ENCODE measurements at regions not wholly inside any gene's neighbourhood (a gene's known extent, or its start where the extent isn't known, plus 50 kb on each side); places are given as distances from the start of the nearest gene placed in this dataset.

DNA sequence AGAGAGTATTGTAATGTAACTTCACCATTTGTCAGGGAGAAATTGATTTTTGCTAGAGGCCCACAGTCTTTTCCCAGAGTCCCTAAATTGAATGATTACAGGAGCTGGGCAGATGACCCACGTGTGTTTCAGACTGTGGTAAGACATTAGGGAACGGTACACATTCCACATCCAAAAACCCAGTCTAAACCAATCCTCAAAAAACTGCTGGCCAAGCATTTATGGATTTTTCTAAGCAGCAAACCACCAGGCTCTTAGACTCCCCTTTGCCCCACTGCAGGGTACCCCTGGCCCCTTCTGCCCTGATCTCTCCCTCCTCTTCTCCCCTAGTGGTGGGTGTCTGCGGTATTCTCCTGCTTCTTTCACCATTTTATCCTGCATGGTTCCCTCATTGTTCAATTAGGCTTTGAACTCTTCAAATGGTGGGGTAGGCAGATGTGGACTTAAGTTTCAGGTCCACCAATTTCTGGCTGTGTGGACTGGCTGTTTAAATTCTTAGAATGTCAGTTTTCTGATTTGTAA is 135.5 kb upstream of the SORCS3 start:
- DNase-seq (ENCODE audit: extremely low read depth in 1 of 11, low read depth in 9 of 11, low spot score in 4 of 11): no peak

DNA sequence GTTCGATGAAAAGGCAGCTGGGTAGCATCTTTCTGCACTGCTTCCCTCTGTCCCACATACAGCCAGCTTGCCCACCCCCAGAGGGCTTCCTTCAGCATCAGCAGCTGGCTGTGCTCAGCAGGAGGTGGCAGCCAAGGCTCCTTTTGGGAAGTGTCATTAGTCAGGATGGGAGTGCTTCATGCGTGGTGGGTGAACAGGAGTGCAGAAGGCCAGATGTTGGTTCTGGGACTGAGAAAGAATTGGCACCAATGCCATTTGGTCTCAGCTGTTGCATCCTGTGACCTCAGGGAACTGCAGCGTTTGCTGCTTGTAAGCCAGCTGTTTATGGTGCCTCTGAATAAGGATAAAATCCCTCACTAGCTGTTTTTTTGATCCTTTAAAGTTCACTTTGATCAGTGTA is 131.1 kb upstream of the SORCS3 start:
- DNase-seq (ENCODE audit: extremely low read depth in 1 of 11, low read depth in 9 of 11, low spot score in 4 of 11): no peak

DNA sequence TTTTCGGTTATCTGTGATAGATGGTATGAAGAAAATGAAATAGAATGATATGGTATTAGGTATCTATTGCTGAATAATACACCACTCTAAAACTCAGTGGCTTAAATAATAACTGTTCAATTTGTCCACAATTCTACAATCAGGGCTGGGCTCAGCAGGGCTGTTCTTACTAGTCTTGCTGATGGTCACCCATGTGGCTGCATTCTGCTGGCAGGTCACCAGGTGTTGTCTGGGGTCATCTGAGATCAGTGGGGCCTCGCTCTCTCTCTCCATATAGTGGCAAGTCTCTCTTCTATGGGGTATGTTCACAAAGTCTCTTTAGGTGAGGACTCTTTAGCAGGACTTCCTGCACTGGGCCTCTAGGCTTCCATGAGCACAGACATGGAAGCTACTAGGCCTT is 130.4 kb upstream of the SORCS3 start:
- DNase-seq (ENCODE audit: extremely low read depth in 1 of 11, low read depth in 9 of 11, low spot score in 4 of 11): no peak

DNA sequence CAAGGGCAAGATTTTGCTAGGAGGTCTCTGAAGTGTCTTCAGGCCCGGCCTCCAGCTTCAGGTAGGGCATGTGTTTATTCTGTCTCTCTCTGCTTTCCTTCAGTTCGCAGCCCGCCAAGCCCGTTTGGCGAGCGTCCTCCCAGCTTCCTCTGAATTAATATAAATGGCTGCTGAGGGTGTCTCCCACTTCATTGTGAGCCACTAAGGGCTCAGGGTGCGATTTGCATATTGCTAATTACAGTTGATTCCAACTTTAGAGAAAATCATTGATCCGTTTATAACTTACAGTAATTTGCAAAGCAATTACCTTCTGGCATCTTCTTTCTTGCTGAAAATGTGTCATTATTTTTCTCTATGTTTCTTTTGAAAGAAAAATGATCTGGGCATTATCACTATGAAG is 128.3 kb upstream of the SORCS3 start:
- no peak for DNase-seq (ENCODE audit: extremely low read depth in 1 of 11, low read depth in 9 of 11, low spot score in 4 of 11)

DNA sequence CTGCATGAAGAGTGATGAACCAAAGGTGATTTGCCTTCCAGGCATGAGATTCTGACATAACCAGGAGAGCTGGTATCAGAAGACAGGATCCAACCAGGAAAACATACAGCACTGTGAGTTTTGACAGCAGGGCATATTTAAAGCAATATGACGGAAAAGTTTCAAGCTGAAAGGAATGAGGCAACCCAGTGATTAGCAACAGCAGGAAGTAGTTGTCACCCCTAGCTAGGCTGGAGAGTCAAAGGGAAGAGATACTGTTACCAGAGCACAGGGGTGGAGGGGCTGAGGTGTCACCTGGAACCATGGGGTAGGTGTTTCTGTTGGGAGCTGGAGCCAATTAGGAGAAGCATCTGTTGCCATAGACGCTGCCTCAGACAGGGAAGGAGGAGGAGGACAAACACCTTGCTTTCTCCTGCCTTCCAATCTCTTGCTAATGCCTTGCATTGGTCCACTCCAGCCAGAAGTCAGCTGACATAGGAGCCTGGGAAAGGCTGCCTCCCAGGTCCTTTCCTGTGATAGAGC is 125.4 kb upstream of the SORCS3 start:
- no peak for DNase-seq (ENCODE audit: extremely low read depth in 1 of 11, low read depth in 9 of 11, low spot score in 4 of 11)

DNA sequence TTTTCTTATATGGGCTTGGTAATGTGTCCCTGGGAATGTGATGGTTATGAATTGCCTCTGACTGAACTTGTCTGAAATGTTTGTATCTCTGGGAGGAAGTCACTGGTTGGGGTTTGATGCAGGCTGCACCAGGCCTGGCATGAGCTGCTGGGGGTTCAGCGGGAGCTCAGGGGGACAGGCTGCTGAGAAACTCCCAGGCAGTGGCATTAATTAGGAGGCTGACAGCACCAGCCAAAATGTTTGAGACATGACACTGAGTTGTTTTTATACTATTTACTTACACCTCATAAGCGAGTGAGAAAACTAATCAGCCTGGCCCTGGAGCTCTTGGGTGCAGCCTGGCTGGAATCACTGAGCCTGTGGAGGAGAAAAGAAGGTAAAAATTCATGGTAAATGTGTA is 124.1 kb upstream of the SORCS3 start:
- no peak for DNase-seq (ENCODE audit: extremely low read depth in 1 of 11, low read depth in 9 of 11, low spot score in 4 of 11)

DNA sequence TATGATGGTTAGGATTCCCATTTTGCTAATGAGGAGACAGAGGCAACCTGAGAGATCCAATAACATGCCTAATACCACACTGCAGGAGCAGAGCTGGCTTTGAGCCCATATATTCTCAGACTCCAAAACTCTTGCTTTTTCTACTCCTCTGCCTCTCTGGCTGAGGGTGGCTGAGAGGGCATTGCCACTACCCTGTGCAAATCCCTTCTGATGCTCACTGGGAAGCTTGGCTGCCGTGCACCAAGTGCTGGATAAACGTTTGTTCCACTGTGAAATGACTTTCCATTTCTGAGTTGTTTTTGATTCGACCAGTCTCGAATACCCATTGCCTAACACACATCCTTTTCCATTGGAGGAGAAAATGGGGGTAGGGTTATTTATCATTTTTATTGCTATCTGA is 123.1 kb upstream of the SORCS3 start:
- no peak for DNase-seq (ENCODE audit: extremely low read depth in 1 of 11, low read depth in 9 of 11, low spot score in 4 of 11)

DNA sequence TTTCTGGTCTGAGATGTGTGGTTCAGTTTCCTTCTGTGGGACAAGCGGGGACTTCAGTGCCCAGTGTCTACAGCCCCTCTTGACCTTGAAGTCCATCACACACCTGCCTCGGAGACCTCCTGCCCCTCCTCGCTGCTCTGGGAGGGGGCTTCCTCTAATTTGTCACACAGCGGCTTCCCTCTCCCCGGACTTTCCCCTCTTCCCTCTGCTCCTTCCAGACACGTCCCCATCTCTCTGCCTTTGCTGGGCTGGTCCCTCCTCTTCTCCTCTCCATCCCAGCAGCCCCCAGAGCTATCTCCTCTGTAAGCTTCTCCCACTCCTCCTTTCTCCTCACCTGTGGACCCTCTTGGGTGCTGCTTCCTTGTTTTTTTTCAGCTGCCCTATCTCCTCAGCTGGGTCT is 122.2 kb upstream of the SORCS3 start:
- no peak for DNase-seq (ENCODE audit: extremely low read depth in 1 of 11, low read depth in 9 of 11, low spot score in 4 of 11)

DNA sequence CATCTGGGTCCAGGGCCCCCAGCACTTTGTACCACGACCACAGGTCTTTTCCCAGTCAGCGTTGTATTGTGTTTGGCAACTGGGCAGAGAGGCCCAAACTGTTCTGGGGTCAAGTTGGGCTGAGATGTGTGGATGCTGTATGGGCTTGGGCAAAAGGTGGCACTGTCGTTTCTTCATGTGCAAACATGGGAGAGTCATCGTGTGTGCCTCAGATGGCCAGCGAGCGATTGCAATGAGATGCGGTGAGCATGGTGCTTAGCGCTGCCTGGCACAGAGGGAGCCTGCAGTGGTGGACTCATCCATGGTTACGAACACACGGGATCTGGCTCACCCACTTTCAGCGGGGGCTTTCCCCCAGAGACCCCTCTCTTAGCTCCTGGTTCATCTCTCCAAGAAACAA is 120.4 kb upstream of the SORCS3 start:
- DNase-seq (ENCODE audit: extremely low read depth in 1 of 11, low read depth in 9 of 11, low spot score in 4 of 11): no peak

DNA sequence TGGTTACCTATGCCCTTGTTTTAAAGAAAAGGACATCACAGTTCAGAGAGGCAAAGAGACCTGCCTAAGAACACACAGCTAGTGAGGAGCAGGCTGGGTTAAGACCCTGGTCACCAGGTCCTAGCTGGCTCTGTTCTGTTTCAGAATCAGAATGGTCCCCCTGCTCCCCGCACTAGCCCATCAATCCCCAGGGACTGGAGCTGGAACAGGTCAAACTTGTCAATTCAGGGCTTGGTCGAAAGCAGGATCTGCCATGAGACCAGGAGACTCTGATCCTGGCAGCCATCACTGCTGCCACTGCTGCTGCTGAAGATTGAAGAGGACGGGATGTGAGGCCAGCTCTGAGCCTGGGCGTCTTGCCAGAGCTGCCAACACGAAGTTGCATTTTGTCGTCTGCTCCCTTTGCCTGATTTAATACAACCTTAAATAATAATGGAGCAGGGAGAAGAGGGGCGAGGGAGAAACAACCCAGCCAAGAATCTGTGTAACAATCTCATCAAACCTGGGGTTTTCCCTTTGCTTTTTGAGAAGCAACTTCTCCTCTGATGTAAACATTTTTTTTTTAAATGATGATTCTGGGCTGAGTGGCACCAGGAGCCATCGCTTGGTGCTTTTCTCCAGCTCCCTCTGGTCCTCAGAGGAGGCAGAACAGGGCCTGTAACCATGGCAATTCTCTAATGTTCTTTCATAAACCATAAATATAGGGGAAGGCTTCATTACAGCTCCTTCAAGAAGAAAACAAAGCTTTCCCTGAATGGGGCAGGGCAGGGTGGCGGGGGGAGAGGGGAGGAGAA is 119.0 kb upstream of the SORCS3 start:
- no peak for DNase-seq (ENCODE audit: extremely low read depth in 1 of 11, low read depth in 9 of 11, low spot score in 4 of 11)

DNA sequence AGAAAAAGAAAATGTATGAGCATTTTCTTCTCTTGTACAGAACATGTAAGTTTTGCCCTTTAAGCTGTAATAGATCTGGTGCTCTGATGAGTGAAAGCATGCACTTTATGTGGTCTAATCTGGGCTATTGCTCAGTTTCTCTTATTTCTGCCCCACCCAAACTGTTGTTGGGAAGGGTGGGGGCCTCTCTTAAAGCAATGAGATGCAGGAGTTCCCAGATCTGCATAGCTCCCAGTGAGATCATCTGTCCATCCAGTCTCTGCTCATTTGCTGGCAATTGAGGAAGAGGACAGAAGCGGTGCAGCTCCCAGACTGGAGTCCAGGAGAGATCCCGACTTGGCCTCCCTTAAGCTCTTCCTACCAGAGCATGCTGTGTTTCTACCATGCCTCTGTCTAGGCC is 114.9 kb upstream of the SORCS3 start:
- no peak for DNase-seq (ENCODE audit: extremely low read depth in 1 of 11, low read depth in 9 of 11, low spot score in 4 of 11)

DNA sequence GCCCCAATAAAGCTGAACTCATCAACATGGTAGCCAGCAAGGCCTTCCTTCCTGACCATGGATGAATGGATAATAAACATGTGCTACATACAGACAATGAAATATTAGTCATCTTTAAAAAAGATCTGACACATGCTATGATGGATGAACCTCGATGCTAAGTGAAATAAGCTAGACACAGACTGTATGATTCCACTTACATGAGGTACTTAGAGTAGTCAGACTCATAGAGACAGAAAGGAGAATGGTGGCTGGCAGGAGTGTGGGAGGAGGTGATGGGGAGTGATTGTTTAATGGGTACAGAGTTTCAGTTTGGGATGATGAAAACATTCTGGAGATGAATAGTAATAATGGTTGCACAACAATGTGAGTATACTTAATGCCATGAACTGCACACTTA is 114.1 kb upstream of the SORCS3 start:
- DNase-seq (ENCODE audit: extremely low read depth in 1 of 11, low read depth in 9 of 11, low spot score in 4 of 11): no peak

DNA sequence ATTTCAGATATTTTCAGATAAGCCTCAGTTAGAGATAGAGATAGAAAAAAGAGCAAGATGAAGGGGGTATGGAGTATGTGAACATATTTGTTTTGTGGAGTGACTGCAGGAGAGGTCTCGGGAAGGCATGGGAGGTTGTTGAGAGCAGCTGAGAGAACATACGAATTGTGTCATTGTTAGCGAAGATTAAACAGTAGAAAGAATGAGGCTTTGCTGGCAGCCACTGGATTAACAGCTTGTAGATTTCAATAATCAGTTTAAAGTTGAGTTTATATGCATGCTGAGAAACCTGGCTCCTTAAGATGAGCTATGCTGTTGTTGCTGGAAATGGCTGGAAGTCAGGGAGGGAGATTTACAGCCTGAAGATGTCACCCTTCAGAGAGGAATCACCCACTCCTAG is 100.9 kb upstream of the SORCS3 start:
- DNase-seq (ENCODE audit: extremely low read depth in 1 of 11, low read depth in 9 of 11, low spot score in 4 of 11): peak in 6 of 11 donors; percentile 2 to 23 (median 18)

DNA sequence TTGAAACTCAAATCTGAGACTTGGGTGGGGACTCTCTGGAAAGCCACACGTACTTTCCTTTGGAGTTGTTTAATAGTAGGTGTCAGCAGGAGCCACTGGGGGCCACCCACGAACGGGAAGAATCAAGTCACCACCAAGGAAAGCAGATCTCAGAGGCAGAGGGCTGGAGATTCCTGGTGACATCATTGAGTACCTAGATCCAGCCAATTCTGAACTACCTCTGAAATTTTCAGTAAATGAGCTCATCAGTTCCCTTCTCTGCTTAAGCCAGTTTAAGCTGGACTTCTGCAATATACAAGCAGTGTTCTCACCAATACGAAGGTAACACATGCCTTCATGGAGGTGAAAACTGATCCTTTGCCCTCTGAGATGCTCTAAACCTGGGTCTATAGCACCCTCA is 99.3 kb upstream of the SORCS3 start:
- DNase-seq (ENCODE audit: extremely low read depth in 1 of 11, low read depth in 9 of 11, low spot score in 4 of 11): no peak

DNA sequence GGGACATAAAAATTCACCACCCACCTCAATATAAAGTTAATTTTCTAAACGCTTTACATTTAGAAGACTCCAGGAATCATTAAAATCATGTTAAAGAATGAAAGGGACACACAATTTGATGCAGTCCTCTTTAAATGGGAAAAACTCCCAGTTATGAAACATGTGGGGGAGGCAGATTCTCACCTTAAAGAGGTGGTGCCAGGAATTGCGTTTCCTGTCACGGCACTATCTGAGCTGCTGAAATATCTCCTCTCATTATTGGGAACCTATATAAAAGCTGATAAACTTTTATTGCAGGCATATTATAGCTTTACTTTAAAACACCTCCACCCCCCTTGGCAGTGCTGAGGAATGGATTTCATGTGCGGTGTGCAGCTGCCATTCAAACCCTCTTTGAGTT is 94.8 kb upstream of the SORCS3 start:
- no peak for DNase-seq (ENCODE audit: extremely low read depth in 1 of 11, low read depth in 9 of 11, low spot score in 4 of 11)

DNA sequence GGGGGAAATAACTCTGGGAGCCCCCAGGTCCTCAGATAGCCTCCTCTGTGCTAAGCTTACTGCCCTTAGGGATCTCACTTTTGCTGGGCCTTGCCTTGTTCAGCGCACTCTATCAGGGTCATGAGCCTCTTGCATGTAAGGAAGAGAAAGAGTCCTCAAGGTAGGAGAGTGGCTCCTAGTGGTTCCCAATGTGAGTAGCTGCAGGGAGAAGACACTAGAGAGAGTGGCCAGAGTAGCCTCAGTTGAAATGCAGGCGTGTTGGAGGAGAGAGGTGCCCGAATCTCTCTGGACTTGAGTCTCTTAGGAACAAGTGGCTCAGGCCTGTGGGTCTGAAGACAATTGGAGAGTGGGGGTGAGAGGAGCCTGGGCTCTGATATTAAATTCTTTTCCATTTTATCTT is 94.3 kb upstream of the SORCS3 start:
- no peak for DNase-seq (ENCODE audit: extremely low read depth in 1 of 11, low read depth in 9 of 11, low spot score in 4 of 11)

DNA sequence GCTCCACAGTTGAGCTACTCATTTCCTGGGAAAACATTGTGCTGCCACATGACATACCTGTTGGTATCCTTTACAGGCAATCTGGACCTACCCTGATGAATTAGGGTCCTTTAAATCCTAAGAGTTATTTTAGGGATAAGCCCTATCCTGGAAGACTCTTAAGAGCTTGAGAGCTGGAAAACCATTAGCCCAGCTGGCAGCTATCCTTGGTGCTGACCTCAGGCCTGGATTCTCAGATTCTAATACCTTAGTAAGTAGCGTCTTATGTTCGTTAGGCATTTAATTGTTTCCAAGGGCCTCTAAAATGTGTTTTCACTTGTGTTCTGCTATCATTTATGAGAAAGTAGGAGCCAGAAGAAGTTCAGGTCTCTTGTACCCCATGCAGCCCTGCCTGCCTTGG is 93.0 kb upstream of the SORCS3 start:
- DNase-seq (ENCODE audit: extremely low read depth in 1 of 11, low read depth in 9 of 11, low spot score in 4 of 11): peak; percentile 12 to 38 (median 25)

DNA sequence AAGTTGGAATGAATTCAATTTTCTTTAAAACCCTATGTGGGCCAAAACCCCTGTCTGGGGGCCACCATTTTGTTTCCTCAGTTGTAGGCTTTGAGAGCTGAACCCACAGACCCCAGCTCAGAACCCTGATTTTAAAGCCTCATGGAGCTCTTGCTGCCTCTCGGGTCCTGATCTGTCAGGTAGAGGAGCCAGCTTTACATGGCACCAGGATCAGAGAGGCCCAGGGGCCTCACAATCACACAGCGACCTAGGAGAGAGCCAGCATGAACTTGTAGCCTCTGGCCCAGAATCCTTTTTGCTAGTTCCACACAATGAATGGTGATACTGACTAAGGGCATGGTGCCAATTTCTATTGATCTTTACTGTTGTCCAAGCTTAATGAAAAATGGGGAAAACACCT is 84.3 kb upstream of the SORCS3 start:
- no peak for DNase-seq (ENCODE audit: extremely low read depth in 1 of 11, low read depth in 9 of 11, low spot score in 4 of 11)

DNA sequence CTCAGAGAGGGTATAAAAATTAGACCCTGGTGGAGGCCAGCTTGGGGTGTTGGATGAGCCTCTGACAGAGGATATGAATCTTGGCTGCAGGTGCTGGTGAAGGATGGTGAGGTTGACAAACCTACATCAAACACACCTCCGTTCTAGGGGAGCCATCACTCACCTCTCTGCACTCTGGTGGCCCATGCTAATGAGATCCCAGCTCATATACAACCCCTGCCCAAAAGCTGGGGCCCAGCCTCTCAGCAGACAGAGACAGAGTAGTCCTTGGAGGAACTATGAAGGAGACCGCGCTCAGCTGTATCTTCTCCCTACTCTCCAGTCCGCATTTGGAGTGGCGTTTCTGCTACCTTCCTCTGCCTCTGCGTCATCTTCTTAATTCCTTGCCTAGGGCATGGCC is 83.1 kb upstream of the SORCS3 start:
- DNase-seq (ENCODE audit: extremely low read depth in 1 of 11, low read depth in 9 of 11, low spot score in 4 of 11): no peak

DNA sequence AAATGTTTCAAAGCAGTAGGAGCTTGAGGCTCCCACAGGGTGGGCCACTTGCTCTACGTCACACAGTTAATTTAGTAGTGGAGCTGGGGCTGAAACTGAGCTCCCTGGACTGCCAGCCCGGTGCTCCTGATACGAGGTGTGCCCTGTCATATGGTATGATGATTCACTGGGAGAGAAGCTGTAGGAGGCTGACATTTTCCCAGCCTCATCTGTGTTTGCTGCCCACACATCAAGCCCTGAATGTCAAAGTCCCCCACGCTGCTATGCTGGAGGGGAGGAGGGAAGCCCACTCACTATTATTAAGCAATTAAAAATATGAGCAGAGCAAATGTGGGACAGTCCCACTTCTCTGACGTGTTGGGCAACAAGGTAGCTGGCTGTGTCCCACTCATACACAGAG is 81.2 kb upstream of the SORCS3 start:
- DNase-seq (ENCODE audit: extremely low read depth in 1 of 11, low read depth in 9 of 11, low spot score in 4 of 11): no peak

DNA sequence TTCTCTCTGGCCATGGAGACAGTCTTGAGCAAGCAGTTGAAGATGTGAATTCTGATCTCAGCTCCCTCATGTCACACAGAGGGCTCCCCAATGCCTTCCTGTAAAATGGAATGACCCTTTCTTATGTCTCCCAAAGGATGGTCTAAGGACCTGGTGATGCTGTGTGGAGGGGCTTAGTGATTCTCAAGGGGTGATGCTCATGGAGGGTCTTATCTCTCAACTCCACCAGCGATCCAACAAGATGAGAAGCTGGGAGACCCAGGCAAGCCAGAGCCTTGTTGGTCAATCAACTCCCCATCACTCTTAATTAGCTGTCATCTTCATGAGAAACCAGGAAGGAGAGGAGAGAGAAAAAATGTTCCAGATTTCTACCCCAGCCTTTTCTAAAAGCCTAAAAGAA is 78.0 kb upstream of the SORCS3 start:
- DNase-seq (ENCODE audit: extremely low read depth in 1 of 11, low read depth in 9 of 11, low spot score in 4 of 11): no peak

Measured in renal cortex interstitium (tissue), 11 donors.